ENCODE measurements at regions not wholly inside any gene's neighbourhood (a gene's known extent, or its start where the extent isn't known, plus 50 kb on each side); places are given as distances from the start of the nearest gene placed in this dataset.

- TF ChIP-seq CTCF (IDR thresholded peaks at IDR 0.05) (no peak), POLR2A (IDR thresholded peaks at IDR 0.05) (no peak)
These were observed 83.5 kb upstream of the SYNCRIP start for GRCh38 chr6:85726206-85726605.
